HG02852 (cell line): ENCODE measurements at regions not wholly inside any gene's neighbourhood (a gene's known extent, or its start where the extent isn't known, plus 50 kb on each side); places are given as distances from the start of the nearest gene placed in this dataset.
"Not testable (repeated sequence)": the region's sequence is repeated elsewhere in the genome, so short reads cannot be mapped to it uniquely, and the experiment has no call there.

ENCODE experiments used
- ATAC-seq: cut with Tn5 transposase; IDR thresholded peaks from one replicate; pipeline ENCODE4 v1.9.1; 2021; ENCODE audit warnings: mild to moderate bottlenecking, moderate library complexity; ENCODE audit not compliant: unreplicated experiment

DNA sequence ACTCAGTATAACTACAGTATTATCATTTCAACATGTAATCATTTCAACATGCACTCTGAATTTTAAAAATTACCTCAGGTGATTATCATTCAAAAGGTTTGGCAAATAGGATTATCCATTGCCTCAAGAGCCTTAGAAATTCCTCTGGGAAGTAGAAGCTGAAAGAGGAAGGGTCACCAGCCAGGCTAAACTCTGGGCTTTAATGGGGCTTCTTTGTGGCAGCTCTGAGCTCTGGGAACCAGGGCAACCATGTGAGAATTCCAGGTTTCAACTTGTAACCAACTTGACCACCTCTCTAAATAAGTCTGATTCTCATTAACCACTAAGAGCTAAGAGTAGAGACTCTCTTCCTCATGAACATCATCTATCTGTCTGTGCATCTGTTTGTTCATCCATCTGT is 117.2 kb upstream of the MED14 start:
- no peak for ATAC-seq

DNA sequence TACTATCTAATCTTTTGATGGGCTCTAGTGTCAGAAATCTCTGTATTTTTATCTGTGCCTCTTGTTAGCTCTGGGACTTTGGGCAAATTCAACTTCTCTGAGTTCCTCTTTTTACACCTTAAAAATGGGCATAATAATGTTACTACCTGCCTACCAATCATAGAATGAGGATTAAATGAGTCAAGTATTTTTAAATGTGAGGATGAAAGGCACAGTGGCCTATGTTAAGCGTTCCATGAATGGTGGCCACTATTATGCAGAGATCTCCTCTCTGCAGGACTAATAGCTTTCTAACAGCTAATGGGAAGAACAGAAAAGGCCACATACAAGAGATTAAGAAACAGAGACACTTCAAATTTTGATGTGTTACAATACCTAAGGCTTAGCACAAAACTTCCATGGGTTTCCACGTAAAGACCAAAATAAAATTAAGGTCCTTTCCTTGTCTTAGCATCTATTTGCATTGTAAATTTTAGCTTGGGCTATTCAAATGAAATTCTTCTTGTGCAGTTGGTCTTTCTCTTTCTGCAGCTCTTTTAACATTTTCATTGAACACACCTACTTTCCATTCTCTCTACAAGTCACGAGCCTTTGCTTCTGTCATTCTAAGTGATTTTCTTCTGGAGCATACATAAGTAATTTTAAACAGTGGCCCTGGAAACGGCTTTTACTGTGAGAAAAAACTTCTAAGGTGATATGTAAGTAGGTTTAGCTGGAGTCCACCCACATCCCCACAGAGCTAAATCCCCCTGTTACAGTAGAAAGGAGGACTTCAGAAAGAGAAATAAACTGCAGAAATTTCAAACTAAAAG is 117.9 kb upstream of the MED14 start:
- no peak for ATAC-seq

DNA sequence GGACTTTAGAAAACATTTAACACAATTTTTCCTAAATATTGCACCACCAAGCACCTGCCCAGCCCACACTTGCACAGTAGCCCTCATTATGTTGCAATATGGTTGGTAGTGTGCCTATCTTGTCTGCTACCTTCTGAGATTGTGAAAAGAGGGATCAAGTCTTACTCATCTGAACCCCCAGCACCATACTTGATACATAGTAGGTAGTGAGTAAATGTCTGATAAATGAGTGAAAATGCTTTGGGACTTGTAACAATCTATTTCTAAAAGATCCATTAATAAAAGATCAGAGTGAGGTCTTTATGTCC is 118.4 kb upstream of the MED14 start:
- no peak for ATAC-seq

DNA sequence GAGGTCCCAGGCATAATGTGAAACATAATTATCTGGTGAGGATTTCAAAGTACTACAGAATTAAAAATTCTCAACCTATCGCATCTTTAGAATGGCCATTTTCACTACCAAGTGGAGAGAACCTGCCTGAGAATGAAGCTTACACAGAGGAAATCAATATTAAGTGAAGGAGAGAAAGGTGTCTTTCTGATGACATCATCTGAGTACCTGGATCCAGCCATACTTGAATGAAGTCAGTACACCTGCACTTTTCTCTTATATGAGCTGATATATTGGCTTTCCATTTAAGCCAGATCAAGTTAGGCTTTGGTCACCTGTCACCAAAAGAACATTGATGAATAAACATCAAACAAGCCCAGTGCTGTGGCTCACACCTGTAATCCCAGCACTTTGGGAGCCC is 118.9 kb upstream of the MED14 start:
- ATAC-seq = no peak

DNA sequence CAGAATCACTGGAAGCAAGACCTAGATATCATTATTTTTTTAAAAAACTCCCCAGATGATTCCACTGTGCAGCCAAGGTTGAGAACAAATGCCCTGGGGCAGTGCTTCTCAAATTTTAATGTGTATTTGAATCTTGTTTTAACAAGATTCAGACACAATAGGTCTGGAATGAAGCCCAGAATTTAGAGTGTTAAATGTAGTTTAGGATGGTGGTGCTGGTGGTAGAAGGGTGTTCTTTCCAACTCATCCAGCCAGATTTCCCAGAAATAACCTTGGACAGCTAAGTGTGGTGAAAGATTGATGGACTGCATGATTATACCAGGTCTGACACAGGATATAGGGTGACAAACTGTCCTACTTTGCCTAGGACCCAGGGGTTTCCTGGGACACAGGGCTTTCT is 120.1 kb upstream of the MED14 start:
- no peak for ATAC-seq

DNA sequence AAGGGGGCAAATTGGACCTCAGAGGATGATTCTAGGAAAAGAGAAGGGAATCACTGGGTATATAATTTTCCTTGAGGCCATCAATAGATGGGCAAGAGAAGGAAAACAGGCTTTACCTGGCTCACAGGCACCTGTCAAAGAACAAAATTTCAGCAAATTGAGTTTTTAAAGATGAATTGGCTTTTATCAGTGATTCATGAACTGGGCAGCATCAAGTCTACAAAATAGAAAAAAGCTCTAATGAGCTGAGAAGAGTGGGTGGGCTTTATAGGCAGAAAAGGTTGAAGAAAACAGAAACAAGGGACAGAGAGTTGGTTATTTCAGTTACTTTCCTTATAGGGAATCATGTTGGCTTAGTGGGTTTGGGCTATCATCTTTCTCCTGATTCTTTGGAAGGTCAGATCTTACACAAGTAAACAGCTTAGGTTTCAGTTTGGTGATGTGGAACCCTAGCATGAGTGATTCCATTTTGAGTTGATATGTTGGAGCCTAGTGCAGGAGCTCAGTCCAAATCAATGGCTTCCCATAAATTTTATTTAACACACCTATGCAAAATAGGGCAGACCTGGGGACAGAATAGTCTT is 120.7 kb upstream of the MED14 start:
- ATAC-seq = no peak

DNA sequence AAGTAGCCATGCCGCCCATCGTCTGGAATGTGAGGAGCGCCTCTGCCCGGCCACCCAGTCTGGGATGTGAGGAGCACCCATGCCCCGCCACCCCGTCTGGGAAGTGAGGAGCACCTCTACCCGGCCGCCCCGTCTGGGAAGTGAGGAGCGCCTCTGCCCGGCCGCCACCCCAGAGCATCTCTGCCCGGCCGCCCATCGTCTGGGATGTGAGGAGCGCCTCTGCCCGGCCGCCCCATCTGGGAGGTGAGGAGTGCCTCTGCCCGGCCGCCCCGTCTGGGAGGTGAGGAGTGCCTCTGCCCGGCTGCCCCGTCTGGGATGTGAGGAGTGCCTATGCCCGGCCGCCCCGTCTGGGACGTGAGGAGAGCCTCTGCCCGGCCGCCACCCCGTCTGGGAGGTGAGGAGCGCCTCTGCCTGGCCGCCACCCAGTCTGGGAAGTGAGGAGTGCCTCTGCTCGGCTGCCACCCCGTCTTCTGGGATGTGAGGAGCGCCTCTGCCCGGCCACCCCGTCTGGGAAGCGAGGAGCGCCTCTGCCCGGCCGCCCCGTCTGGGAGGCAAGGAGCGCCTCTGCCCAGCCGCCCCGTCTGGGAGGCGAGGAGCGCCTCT is 126.7 kb upstream of the MED14 start:
- not testable (repeated sequence) for ATAC-seq

DNA sequence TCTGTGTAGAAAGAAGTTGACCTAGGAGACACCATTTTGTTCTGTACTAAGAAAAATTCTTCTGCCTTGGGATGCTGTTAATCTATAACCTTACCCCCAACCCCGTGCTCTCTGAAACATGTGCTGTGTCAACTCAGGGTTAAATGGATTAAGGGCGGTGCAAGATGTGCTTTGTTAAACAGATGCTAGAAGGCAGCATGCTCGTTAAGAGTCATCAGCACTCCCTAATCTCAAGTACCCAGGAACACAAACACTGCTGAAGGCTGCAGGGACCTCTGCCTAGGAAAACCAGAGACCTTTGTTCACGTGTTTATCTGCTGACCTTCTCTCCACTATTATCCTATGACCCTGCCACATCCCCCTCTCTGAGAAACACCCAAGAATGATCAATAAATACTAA is 127.9 kb upstream of the MED14 start:
- ATAC-seq = not testable (repeated sequence)

DNA sequence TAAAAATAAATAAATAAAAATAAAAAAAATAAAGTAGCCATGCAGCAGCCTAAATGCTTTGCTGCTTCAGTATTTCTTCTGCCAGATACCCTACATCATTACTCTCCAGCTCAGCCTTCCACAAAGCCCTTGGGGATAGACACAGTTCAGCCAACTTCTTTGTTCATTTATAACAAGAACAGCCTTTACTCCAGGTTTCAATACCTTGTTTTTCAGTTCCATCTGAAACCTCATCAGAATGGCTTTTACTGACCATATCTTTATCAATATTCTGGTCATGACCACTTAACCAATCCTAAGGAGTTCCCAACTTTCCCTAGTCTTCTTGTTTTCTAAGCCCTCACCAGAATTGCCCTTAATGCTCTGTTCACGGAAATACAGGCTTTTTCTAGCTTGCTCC is 128.3 kb upstream of the MED14 start:
- no peak for ATAC-seq

DNA sequence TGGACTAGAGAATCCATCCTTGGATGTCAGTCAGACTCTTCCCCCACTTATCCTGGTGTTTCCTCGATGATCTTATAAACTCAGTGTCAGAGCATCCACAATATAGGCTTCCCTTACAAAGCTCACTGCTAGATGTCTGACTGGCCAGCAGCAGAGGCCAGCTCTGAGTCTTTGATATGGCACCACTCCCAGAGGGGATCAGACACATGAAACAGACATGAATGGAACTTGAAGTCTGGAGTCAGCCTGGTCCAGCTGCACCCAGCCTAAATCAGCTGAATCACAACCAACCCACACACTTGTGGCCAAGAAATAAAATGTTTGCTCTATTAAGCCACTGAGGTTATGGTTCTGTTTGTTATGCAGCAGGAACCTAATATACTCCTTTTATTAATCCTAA is 129.6 kb upstream of the MED14 start:
- no peak for ATAC-seq

DNA sequence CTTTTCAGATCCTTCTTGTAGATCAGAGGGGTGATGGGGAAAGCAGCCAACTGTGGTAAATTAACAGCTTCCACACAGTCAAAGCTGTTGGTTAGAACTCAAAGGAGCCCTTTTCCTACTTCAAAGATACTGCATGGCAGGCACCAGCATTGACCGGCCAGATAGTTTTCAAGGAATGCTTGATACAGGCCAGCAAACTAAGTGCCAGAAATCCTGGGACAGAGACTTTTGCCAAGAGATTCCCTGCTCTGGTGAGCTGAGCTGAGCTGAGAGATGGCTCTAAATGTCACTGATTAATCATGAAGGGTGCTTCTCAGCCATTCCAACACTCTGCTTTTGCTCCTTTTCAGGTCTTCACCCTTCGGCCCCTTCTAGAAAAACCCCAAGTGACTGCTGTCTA is 131.6 kb upstream of the MED14 start:
- ATAC-seq = no peak

DNA sequence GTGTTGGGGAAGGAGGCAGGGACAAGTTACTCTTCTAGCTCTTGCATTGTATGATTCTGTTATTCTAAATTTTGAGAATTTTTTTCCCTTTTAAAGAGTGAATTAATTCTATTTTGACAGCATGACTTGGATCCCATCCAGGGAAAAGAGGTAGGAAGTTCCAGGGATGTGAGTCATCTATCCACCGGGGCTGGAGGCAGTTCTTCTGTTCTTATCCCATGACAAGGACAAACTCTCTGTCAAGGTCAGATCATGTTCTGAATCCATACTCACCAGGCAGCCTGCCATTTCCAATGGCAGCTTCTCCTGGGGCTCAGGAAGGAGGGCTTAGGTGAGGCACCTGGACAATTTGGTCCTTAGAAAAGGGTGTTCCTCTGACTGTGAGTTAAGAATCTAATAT is 132.0 kb upstream of the MED14 start:
- no peak for ATAC-seq

DNA sequence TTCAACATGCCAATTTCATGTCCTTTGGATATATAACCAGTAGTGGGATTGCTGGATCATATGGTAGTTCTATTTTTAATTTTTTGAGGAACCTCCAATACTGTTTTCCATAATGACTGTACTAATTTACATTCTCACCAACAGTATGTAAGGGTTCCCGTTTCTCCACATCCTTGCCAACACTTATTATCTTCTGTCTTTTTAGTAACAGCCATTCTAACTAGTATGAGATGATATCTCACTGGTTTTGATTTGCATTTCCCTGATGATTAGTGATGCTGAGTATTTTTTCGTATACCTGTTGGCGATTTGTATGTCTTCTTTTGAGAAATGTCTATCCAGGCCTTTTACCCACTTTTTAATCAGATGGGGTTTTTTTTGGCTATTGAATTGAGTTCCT is 133.5 kb upstream of the MED14 start:
- no peak for ATAC-seq

DNA sequence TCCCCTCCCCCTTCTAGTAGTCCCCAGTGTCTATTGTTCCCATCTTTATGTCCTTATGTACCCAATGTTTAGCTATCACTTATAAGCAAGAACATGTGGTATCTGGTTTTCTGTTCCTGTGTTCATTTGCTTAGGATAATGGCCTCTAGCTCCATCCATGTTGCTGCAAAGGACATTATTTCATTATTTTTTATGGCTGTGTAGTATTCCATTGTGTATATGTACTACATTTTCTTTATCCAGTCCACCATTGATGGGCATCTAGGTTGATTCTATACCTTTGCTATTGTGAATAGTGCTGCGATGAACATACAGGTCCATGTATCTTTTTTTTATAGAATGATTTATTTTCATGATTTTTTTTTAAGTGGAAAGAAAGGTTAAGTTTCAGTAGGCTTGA is 135.6 kb upstream of the MED14 start:
- not testable (repeated sequence) for ATAC-seq

DNA sequence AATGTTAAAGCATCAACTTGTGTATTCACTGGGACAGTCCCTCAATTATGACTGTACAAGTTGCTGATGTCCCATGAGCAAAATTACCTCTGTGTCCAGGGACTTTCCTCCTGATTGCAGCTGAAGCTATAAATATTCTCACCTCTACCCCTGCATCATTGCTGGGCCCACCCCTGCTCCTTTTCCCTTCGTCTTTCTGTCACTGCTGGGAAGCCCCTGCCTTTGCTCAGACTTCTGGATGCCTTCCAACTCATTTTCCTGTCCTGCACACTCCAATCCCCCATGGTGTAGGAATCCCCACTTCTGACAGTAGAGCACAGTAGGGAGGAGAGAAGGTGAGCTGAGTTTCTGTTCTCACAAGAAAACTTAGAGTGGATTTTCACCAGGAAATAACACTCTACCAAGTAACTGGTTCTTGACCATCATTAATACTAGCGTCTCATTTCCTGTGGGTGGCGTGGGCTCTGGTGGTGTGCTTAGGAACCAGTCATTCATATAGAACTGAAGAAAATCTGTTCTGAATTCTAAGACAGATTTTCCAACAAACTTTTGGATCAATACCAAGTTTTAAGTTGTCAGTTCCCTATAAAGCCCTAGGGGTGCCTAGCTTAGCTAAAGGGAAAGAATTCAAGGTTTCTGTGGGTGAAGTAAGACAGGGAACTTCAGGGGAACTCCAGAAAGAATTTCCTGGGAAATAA is 136.2 kb upstream of the MED14 start:
- ATAC-seq = peak; percentile 83

DNA sequence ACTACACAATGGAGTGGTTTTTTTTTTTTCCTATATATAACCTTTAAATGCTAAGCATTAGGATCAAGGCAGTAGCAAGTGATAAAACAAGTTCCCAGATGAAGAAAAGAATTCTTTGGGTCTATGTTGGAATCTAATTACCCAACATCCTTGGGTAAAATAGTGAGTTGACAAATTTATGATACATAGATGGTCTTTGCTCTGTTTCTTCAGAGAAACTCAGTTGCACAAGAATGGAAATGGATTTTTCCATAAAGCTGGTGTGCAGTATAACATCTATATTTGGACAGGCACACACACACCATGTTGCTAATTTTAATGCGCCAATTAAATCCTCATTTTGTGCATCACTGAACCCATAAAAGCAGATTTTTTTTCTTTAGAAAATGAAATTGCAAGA is 137.0 kb upstream of the MED14 start:
- no peak for ATAC-seq

DNA sequence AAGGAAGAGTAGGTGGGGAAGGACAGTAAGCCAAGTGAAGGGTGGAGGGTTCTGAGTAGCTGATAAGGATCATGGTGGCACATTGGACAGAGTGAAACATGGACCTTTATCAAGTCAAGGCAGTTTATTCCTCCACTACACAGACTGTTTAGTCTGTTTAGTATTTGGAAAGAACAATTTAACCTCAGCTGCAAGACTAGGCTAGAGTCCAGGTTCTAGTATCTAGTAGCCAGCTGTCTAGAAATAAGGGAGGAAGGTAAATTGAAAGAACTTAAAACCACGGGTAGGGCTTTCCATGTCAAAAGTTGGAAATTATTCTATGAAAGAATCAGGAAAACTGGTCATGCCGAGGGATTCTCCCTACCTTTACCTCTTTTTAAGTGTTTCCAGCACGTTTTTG is 140.1 kb upstream of the MED14 start:
- ATAC-seq = no peak

DNA sequence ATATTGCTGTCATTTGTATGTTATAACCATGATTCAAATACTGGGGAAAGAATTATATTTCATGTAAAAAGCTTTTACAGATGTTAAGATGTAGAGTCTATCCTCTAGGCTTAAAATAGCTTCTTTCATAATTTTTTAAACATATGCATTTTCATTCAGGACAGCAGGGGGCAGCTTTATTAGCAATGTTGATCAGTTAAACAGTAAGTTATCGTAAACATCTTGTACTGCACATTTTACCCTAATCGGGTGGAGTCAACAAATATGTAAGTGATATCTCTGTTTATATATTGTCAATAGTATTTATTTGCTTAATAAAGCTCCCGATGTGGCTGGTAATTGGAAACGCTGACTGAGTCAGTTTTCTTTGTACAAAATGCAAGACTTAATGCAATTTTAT is 142.5 kb upstream of the MED14 start:
- no peak for ATAC-seq

DNA sequence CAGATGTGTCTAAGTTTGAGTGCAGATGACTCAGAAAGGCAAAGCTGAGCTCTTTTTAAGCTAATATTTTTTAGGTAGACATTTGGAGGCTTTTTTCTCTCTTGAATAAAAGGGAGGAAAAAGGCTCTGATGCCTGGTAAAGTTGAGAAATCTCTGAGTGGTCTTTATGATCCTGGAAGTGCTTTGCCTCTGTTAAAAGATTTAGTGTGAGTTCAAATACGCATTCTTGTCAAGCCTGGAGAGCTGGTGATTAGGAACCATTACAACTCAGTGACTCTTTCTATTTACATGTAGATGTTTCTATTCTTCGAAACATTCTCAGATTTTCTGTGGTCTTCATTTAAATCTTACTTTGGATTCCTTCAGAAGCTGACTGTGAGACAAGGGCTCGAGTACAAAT is 143.4 kb upstream of the MED14 start:
- no peak for ATAC-seq

DNA sequence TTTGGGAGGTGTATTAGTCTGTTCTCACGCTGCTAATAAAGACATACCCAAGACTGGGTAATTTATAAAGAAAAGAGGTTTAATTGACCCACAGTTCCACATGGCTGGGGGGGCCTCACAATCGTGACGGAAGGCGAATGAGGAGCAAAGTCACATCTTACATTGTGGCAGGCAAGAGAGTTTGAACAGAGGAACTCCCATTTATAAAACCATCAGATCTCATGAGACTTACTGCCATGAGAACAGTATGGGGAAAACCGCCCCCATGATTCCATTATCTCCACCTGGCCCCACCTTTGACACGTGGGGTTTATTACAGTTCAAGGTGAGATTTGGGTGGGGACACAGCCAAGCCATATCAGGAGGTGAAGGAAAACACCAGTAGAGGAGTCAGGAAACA is 143.8 kb upstream of the MED14 start:
- ATAC-seq = not testable (repeated sequence)

DNA sequence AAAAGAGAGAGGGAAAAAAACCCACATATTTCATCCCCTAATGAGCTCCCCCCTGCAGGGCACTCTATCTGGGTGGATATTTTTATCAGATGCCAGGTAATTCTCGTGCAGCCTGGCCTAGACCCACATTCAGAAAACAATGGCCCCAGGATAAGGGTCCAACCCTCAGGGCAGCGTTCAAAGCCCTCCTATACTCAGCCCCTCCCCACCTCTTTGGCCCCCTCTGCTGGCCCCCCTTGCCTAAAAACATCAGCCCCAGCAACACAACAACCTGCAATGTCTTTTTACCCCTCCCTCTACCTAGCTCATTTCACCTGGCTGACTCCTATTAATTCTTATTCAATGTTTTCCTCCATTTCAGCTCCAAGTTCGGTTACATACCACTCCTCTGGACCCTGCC is 145.4 kb upstream of the MED14 start:
- no peak for ATAC-seq

DNA sequence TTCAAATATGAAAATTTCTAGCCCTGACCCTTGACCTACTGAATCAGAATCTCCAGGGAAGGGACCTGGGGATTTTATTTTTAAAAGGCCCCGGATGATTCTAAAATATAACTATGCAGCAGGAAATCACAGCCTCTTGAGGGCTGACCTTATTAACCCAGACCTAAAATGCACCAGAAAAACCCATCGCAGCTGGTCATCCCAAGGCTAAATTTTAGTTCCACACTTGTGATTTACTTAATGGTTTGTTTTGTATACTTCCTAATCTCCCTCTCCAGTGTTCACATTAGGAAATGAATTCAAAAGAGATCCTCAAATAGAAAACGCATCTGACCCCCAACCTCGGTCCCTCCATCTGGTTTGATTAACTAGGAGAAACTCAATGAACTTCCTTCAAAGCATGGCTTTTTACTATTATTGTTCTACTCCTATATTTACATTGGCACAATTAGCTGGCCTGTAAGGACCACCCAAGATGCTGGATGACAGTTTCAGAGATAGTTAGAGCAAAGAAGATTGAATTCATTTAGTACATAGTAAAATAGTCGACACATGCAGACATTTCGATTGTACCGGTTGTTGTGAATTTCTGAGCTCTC is 147.8 kb upstream of the MED14 start:
- no peak for ATAC-seq
